ENCODE measurements at regions not wholly inside any gene's neighbourhood (a gene's known extent, or its start where the extent isn't known, plus 50 kb on each side); places are given as distances from the start of the nearest gene placed in this dataset.

DNA sequence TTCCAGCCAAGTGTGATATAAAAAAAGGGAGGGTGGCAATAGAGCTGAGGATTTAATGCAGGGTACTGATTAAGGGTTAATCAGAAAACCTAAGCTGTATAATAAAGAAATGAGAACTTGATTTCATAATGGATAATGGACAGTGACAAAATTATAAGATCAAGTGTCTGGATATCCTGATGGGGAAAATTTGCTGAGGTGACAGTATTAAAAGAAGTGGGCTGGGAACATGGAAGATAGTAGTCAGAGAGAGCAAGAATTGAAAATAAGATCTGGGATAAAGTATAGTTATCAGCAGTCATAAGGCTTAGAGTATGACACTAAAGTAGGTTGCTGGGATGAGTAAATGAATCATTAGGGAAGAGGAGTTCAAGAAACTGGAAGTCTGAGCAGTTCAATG, 627.3 kb upstream of the RGS18 start:
- no peak for TF ChIP-seq ZFX (IDR thresholded peaks at IDR 0.05; ENCODE audit: borderline replicate concordance)
- TF ChIP-seq, protein P1, sequence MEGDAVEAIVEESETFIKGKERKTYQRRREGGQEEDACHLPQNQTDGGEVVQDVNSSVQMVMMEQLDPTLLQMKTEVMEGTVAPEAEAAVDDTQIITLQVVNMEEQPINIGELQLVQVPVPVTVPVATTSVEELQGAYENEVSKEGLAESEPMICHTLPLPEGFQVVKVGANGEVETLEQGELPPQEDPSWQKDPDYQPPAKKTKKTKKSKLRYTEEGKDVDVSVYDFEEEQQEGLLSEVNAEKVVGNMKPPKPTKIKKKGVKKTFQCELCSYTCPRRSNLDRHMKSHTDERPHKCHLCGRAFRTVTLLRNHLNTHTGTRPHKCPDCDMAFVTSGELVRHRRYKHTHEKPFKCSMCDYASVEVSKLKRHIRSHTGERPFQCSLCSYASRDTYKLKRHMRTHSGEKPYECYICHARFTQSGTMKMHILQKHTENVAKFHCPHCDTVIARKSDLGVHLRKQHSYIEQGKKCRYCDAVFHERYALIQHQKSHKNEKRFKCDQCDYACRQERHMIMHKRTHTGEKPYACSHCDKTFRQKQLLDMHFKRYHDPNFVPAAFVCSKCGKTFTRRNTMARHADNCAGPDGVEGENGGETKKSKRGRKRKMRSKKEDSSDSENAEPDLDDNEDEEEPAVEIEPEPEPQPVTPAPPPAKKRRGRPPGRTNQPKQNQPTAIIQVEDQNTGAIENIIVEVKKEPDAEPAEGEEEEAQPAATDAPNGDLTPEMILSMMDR (IDR thresholded peaks at IDR 0.05): no peak
- no peak overlapping the region for H3K27ac ChIP-seq

DNA sequence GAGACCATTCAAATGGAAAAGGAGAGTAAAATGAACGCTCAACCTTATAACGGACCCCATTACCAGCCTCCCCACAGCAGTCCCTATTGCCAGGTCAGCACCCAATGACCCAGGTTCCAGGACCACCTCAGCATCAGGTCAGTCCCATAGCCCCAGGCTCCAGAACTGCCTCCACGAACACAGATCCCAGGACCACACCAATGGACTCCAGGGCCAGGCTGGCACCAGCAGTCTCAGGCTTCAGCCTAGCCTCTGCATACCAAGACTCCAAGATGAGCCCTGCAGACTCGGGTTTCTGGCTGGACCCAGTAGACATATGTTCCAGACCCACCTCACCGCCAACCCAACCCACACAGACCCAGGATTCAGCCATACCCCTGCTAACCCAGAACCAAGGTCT, 625.0 kb upstream of the RGS18 start:
- H3K27ac ChIP-seq: no peak overlapping the region
- TF ChIP-seq ZFX (IDR thresholded peaks at IDR 0.05; ENCODE audit: borderline replicate concordance): no peak
- TF ChIP-seq, protein P1 (IDR thresholded peaks at IDR 0.05): no peak

DNA sequence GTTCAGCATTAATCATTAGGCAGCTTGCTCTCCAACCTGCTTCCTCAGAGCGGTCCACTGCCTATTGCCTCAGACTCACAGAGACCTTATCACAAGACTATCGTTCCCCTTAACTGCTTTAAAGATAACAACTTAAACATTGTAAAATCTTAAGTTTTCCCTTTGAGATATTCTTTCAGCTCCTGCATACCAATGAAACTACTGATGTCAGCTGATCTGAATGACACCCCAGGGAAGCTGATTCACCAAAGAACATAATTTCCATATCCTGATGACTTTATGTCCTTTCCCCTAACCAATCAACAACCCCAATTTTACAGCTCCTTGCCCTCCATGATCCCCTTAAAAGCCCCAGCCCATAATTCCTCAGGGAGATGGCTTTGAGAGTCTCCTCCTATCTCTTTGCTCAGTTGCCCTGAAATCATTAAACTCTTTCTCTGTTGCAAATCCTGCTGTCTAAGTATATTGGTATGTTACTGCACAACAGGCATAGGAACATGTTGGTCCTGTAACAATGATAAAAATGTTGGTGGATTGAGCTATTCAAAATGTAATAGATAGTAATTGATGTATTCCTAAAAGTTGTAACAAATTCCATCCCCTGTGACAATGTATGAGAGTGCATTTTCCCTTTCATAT, 621.4 kb upstream of the RGS18 start:
- no peak overlapping the region for H3K27ac ChIP-seq
- TF ChIP-seq, protein P1 (IDR thresholded peaks at IDR 0.05): no peak
- no peak for TF ChIP-seq ZFX (IDR thresholded peaks at IDR 0.05; ENCODE audit: borderline replicate concordance)

DNA sequence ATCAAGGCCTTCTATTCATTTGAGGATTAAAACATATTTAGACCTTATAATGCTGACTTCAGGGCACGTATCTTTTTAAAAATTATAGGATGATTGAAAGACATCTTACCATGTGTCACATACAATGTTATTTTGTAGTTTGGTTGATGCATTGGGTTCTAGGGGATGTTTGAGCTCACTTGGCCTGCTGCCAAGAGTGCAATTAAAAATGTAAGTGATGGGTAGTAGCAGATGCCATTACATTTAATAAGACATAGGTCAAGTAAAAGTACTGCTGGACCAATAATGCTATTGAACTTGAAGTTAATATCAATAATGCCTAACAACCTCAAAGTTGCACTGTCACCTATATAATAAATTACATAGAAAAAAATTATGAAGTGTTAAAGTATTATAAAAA, 616.5 kb upstream of the RGS18 start:
- no peak for TF ChIP-seq ZFX (IDR thresholded peaks at IDR 0.05; ENCODE audit: borderline replicate concordance)
- TF ChIP-seq, protein P1 (IDR thresholded peaks at IDR 0.05): no peak
- no peak overlapping the region for H3K27ac ChIP-seq

DNA sequence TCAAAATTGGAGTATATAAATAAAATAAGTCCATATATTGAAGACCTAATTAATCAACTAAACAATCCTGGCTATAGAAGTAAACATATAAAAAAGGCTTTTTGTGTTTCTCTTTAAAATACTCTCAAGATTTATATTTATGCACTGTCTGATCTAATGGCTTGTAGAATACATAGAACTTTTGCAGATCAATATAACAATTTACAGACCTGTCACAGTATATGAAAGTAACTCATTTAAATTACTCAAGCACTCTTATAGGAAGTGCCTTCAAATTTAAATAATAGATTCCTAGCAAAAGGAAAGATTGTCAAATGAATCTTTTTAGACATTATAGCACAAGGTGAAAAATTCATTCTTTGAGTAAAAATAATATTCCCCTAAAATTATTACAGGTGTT, 615.8 kb upstream of the RGS18 start:
- TF ChIP-seq ZFX (IDR thresholded peaks at IDR 0.05; ENCODE audit: borderline replicate concordance): no peak
- no peak overlapping the region for H3K27ac ChIP-seq

DNA sequence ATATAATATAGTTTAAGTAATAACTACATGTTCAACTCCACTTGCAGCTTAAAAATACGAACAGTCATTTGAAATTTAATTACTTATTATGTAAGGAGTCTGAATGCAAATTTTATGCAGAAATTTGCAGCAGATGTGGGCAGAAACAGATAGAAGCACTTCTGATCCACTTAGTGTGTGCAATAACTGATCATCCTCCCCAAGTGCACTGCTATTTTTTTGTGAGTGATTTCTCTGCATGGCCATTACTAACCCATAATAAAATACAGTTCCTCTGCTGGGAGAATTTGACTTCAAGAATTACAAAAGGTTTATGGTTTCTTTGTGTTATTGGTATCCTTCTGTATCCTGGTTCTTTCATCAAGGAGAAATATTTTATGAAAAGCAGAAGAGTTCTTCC, 611.5 kb upstream of the RGS18 start:
- TF ChIP-seq ZFX (IDR thresholded peaks at IDR 0.05; ENCODE audit: borderline replicate concordance): no peak
- TF ChIP-seq, protein P1 (IDR thresholded peaks at IDR 0.05): no peak
- no peak overlapping the region for H3K27ac ChIP-seq

DNA sequence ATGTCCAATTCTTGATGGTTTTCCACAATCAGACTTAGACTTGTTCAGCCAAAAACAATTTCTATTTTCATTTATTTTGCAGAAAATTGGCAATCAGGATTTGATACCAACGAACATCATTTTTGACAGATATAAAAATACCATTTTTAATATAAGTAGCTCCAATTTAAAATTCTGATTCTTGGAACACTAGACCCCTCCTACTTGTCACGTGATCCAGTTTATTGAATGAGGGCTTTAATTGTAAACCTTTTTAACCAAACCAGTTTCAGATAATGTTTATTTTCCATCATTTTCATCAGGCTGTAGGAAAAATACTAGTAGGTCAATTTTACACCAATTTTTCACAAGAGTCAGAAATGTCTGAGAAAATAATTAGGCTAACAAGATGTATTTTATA, 607.2 kb upstream of the RGS18 start:
- TF ChIP-seq, protein P1 (IDR thresholded peaks at IDR 0.05): no peak
- TF ChIP-seq ZFX (IDR thresholded peaks at IDR 0.05; ENCODE audit: borderline replicate concordance): no peak

DNA sequence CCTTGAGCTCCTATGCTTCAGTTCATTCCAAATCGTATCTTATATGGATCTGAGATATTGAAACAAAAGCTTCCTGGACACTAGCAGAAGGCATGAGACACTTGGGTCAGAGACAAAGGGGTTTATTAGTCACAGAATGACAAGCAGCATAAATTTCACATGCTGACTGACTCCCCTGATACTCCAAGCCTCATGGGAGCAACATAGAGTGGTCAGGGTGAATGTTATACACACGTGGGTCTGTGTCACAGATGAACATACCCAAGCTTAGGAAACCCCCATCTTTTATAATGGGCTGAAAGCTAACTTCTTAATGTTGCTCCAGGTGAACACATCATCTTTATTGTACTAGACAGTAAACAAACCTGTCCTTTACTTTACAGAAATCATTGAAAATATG, 599.9 kb upstream of the RGS18 start:
- no peak overlapping the region for H3K27ac ChIP-seq
- TF ChIP-seq, protein P1 (IDR thresholded peaks at IDR 0.05): no peak
- no peak for TF ChIP-seq ZFX (IDR thresholded peaks at IDR 0.05; ENCODE audit: borderline replicate concordance)

More for the DNA sequence above, 607.2 kb upstream of the RGS18 start:
- no peak overlapping the region for H3K27ac ChIP-seq

All from 22Rv1 (cell line).